ENCODE measurements at regions not wholly inside any gene's neighbourhood (a gene's known extent, or its start where the extent isn't known, plus 50 kb on each side); places are given as distances from the start of the nearest gene placed in this dataset.

GRCh38 chr1:17891205-17892110, 136.3 kb downstream of the ACTL8 start:
- Mint-ChIP-seq H3K4me3 (no peak overlapping the region), H3K36me3 (no peaks in the 10 kb centered on the region), H3K9me3 (peaks cover 0 to 7% (median 0%) of the 10 kb centered on the region in 3 donors), H3K27me3 (peaks cover 10% of the 10 kb centered on the region), H3K4me1 (no peaks in the 10 kb centered on the region), H3K27ac (no peak overlapping the region)

GRCh38 chr1:17892225-17892624, 137.1 kb downstream of the ACTL8 start:
- peaks cover 0 to 7% (median 0%) of the 10 kb centered on the region in 3 donors for H3K9me3 Mint-ChIP-seq
- H3K36me3 Mint-ChIP-seq: no peaks in the 10 kb centered on the region
- no peaks in the 10 kb centered on the region for H3K4me1 Mint-ChIP-seq
- H3K27me3 Mint-ChIP-seq: peaks cover 10% of the 10 kb centered on the region
- peak overlapping the region in 1 of 4 donors; percentile 83 for H3K4me3 Mint-ChIP-seq
- H3K27ac Mint-ChIP-seq: no peak overlapping the region

- H3K36me3 Mint-ChIP-seq: no peaks in the 10 kb centered on the region
- H3K4me3 Mint-ChIP-seq: no peak overlapping the region
- H3K9me3 Mint-ChIP-seq: peaks cover 0 to 6% (median 0%) of the 10 kb centered on the region in 3 donors
- no peaks in the 10 kb centered on the region for H3K4me1 Mint-ChIP-seq
- H3K27ac Mint-ChIP-seq: no peak overlapping the region
- peaks cover 10% of the 10 kb centered on the region for H3K27me3 Mint-ChIP-seq
These were observed 137.7 kb downstream of the ACTL8 start for GRCh38 chr1:17892851-17893250.

GRCh38 chr1:17893891-17894631, 138.9 kb downstream of the ACTL8 start:
- H3K36me3 Mint-ChIP-seq: no peaks in the 10 kb centered on the region
- H3K4me3 Mint-ChIP-seq: peak overlapping the region in 1 of 4 donors; percentile 4
- H3K27me3 Mint-ChIP-seq: peaks cover 13% of the 10 kb centered on the region
- H3K27ac Mint-ChIP-seq: no peak overlapping the region
- H3K9me3 Mint-ChIP-seq: peaks cover 0 to under 1% (median 0%) of the 10 kb centered on the region in 3 donors
- H3K4me1 Mint-ChIP-seq: no peaks in the 10 kb centered on the region

GRCh38 chr1:17895401-17895800, 140.3 kb downstream of the ACTL8 start:
- Mint-ChIP-seq H3K4me1 (no peaks in the 10 kb centered on the region), H3K27ac (no peak overlapping the region), H3K9me3 (no peaks in the 10 kb centered on the region), H3K27me3 (peaks cover 9% of the 10 kb centered on the region), H3K36me3 (no peaks in the 10 kb centered on the region), H3K4me3 (no peak overlapping the region)

GRCh38 chr1:17895986-17896385, 140.9 kb downstream of the ACTL8 start:
- H3K4me1 Mint-ChIP-seq: no peaks in the 10 kb centered on the region

GRCh38 chr1:17903386-17903785, 148.3 kb downstream of the ACTL8 start:
- Mint-ChIP-seq H3K4me1 (no peaks in the 10 kb centered on the region), H3K27ac (no peak overlapping the region), H3K4me3 (no peak overlapping the region), H3K36me3 (peaks cover 2% of the 10 kb centered on the region), H3K27me3 (peaks cover 20% of the 10 kb centered on the region), H3K9me3 (peaks cover 0 to 7% (median 1%) of the 10 kb centered on the region in 3 donors)

More at GRCh38 chr1:17895986-17896385, 140.9 kb downstream of the ACTL8 start:
- Mint-ChIP-seq H3K4me3 (no peak overlapping the region), H3K36me3 (no peaks in the 10 kb centered on the region), H3K27ac (no peak overlapping the region), H3K9me3 (no peaks in the 10 kb centered on the region), H3K27me3 (peaks cover 9% of the 10 kb centered on the region)

GRCh38 chr1:17904290-17904689, 149.2 kb downstream of the ACTL8 start:
- Mint-ChIP-seq H3K27me3 (peaks cover 18% of the 10 kb centered on the region), H3K4me3 (no peak overlapping the region), H3K9me3 (peaks cover 0 to 7% (median 1%) of the 10 kb centered on the region in 3 donors), H3K27ac (no peak overlapping the region), H3K4me1 (no peaks in the 10 kb centered on the region), H3K36me3 (peaks cover 2% of the 10 kb centered on the region)

GRCh38 chr1:17907999-17908398, 152.9 kb downstream of the ACTL8 start:
- peaks cover 2% of the 10 kb centered on the region for H3K36me3 Mint-ChIP-seq
- peaks cover 21% of the 10 kb centered on the region for H3K27me3 Mint-ChIP-seq
- H3K4me1 Mint-ChIP-seq: no peaks in the 10 kb centered on the region

GRCh38 chr1:17908945-17909344, 153.8 kb downstream of the ACTL8 start:
- Mint-ChIP-seq H3K27ac (no peak overlapping the region), H3K4me3 (no peak overlapping the region), H3K27me3 (peaks cover 26% of the 10 kb centered on the region), H3K9me3 (peaks cover 0 to 5% (median 1%) of the 10 kb centered on the region in 3 donors), H3K4me1 (no peaks in the 10 kb centered on the region), H3K36me3 (peaks cover 2% of the 10 kb centered on the region)

More at GRCh38 chr1:17907999-17908398, 152.9 kb downstream of the ACTL8 start:
- no peak overlapping the region for H3K27ac Mint-ChIP-seq
- H3K9me3 Mint-ChIP-seq: peaks cover 0 to 5% (median 1%) of the 10 kb centered on the region in 3 donors
- no peak overlapping the region for H3K4me3 Mint-ChIP-seq

- Mint-ChIP-seq H3K27me3 (peaks cover 25% of the 10 kb centered on the region), H3K4me1 (no peaks in the 10 kb centered on the region), H3K9me3 (peaks cover 0 to 5% (median 1%) of the 10 kb centered on the region in 3 donors), H3K36me3 (peaks cover 2% of the 10 kb centered on the region), H3K27ac (peak overlapping the region in 1 of 3 donors; percentile 53), H3K4me3 (no peak overlapping the region)
These were observed 154.5 kb downstream of the ACTL8 start for GRCh38 chr1:17909634-17910033.

GRCh38 chr1:17911791-17912190, 156.7 kb downstream of the ACTL8 start:
- H3K4me3 Mint-ChIP-seq: no peak overlapping the region
- H3K27me3 Mint-ChIP-seq: peaks cover 18% of the 10 kb centered on the region
- H3K27ac Mint-ChIP-seq: no peak overlapping the region
- peaks cover 2% of the 10 kb centered on the region for H3K36me3 Mint-ChIP-seq
- no peaks in the 10 kb centered on the region for H3K4me1 Mint-ChIP-seq
- peaks cover 0 to 2% (median 0%) of the 10 kb centered on the region in 3 donors for H3K9me3 Mint-ChIP-seq

GRCh38 chr1:17912491-17912890, 157.4 kb downstream of the ACTL8 start:
- Mint-ChIP-seq H3K36me3 (peaks cover 2% of the 10 kb centered on the region), H3K27me3 (peaks cover 20% of the 10 kb centered on the region), H3K9me3 (no peaks in the 10 kb centered on the region), H3K27ac (no peak overlapping the region), H3K4me1 (no peaks in the 10 kb centered on the region), H3K4me3 (no peak overlapping the region)

GRCh38 chr1:17913326-17914115, 158.4 kb downstream of the ACTL8 start:
- no peaks in the 10 kb centered on the region for H3K9me3 Mint-ChIP-seq
- no peak overlapping the region for H3K4me3 Mint-ChIP-seq
- H3K4me1 Mint-ChIP-seq: no peaks in the 10 kb centered on the region
- peaks cover 21% of the 10 kb centered on the region for H3K27me3 Mint-ChIP-seq
- H3K36me3 Mint-ChIP-seq: no peaks in the 10 kb centered on the region
- no peak overlapping the region for H3K27ac Mint-ChIP-seq

GRCh38 chr1:17914131-17914530, 159.0 kb downstream of the ACTL8 start:
- Mint-ChIP-seq H3K9me3 (no peaks in the 10 kb centered on the region), H3K27me3 (peaks cover 23% of the 10 kb centered on the region), H3K4me3 (no peak overlapping the region), H3K36me3 (no peaks in the 10 kb centered on the region), H3K27ac (no peak overlapping the region), H3K4me1 (no peaks in the 10 kb centered on the region)

Data from IgD-negative memory B cell (primary cell).